NCI-H146 treated with DMSO at 0.1 percent for 48 hours (cell line): ENCODE measurements at regions not wholly inside any gene's neighbourhood (a gene's known extent, or its start where the extent isn't known, plus 50 kb on each side); places are given as distances from the start of the nearest gene placed in this dataset.

Experiments
- DNase-seq: peaks from one replicate; lab custom pipeline; 2025; ENCODE audit not compliant: unreplicated experiment; lab: John Stamatoyannopoulos, UW

GRCh38 chr4:141576585-141577110, 59.7 kb upstream of the IL15 start:
- no peak for DNase-seq

DNA sequence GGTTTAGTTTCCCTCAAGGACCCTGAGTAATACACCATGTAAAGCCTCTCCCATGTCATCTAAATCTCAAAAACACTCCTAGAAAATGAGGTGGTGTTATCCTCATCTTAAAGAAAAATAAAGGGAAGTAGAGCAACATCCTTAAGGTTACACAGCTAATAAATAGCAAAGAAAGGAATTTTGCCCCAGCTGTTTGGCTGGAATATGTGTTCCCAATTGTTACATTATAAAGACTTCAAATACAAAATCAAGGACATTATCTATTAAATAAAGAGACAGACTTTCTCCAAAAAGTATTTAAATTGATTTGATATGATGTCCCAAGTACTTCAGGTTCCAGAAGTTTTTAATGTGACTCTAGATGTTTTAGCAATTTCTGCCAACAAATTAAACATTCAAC, 57.9 kb upstream of the IL15 start:
- no peak for DNase-seq

DNA sequence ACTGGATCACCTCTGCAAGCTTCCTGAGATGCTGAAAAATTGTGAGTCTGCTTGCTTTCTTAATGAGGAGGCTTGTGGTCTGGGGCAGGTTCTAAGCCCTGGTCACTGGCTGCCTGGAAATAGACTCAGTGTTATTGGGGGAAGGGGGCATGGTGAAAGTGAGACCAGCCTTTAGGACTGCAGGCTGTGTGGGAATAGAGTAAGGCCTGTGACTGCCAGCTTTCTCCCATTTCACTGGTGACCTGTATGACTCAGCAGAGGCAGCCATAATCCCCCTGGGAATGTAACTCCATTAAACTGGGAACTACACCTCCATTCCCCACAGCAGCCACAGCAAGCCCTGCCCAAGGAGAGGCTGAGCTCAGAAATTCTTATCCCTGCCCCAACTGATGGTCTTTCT, 55.9 kb upstream of the IL15 start:
- no peak for DNase-seq
